ENCODE measurements at regions not wholly inside any gene's neighbourhood (a gene's known extent, or its start where the extent isn't known, plus 50 kb on each side); places are given as distances from the start of the nearest gene placed in this dataset.
"Not testable (repeated sequence)": the region's sequence is repeated elsewhere in the genome, so short reads cannot be mapped to it uniquely, and the experiment has no call there.

GRCh38 chr17:52606590-52606989, 448.1 kb upstream of the CA10 start:
- no peak for TF ChIP-seq CTCF (conservative IDR thresholded peaks at IDR 0.05; ENCODE audit: control insufficient read depth, insufficient read depth, low read depth, low read length)

GRCh38 chr17:52606098-52606497, 447.6 kb upstream of the CA10 start:
- peak; percentile 8 for DNase-seq (ENCODE audit: low read depth)
- no peak for TF ChIP-seq CTCF (conservative IDR thresholded peaks at IDR 0.05; ENCODE audit: control insufficient read depth, insufficient read depth, low read depth, low read length)
- H3K4me3 ChIP-seq (ENCODE audit: control insufficient read depth, low read depth, low read length): no peak overlapping the region

More at GRCh38 chr17:52606590-52606989, 448.1 kb upstream of the CA10 start:
- no peak overlapping the region for H3K4me3 ChIP-seq (ENCODE audit: control insufficient read depth, low read depth, low read length)
- no peak for DNase-seq (ENCODE audit: low read depth)

GRCh38 chr17:52604105-52604504, 445.6 kb upstream of the CA10 start:
- no peak for DNase-seq (ENCODE audit: low read depth)

GRCh38 chr17:52597452-52598215, 439.1 kb upstream of the CA10 start:
- DNase-seq (ENCODE audit: low read depth): not testable (repeated sequence)

More at GRCh38 chr17:52604105-52604504, 445.6 kb upstream of the CA10 start:
- no peak for TF ChIP-seq CTCF (conservative IDR thresholded peaks at IDR 0.05; ENCODE audit: control insufficient read depth, insufficient read depth, low read depth, low read length)
- no peak overlapping the region for H3K4me3 ChIP-seq (ENCODE audit: control insufficient read depth, low read depth, low read length)

GRCh38 chr17:52594516-52594915, 436.0 kb upstream of the CA10 start:
- no peak for DNase-seq (ENCODE audit: low read depth)
- no peak for TF ChIP-seq CTCF (conservative IDR thresholded peaks at IDR 0.05; ENCODE audit: control insufficient read depth, insufficient read depth, low read depth, low read length)
- H3K4me3 ChIP-seq (ENCODE audit: control insufficient read depth, low read depth, low read length): no peak overlapping the region

More at GRCh38 chr17:52597452-52598215, 439.1 kb upstream of the CA10 start:
- not testable (repeated sequence) for H3K4me3 ChIP-seq (ENCODE audit: control insufficient read depth, low read depth, low read length)

- TF ChIP-seq CTCF (conservative IDR thresholded peaks at IDR 0.05; ENCODE audit: control insufficient read depth, insufficient read depth, low read depth, low read length): no peak
- H3K4me3 ChIP-seq (ENCODE audit: control insufficient read depth, low read depth, low read length): no peak overlapping the region
- DNase-seq (ENCODE audit: low read depth): no peak
These were observed 388.5 kb upstream of the CA10 start for GRCh38 chr17:52546990-52547389.

- no peak for DNase-seq (ENCODE audit: low read depth)
- H3K4me3 ChIP-seq (ENCODE audit: control insufficient read depth, low read depth, low read length): no peak overlapping the region
- no peak for TF ChIP-seq CTCF (conservative IDR thresholded peaks at IDR 0.05; ENCODE audit: control insufficient read depth, insufficient read depth, low read depth, low read length)
These were observed 388.0 kb upstream of the CA10 start for GRCh38 chr17:52546493-52546892.
